NOMO-1 treated with dmso at 0.1 percent for 144 hours (cell line): ENCODE measurements at regions not wholly inside any gene's neighbourhood (a gene's known extent, or its start where the extent isn't known, plus 50 kb on each side); places are given as distances from the start of the nearest gene placed in this dataset.

ENCODE experiments used
- DNase-seq: peaks from one replicate; lab custom pipeline; 2025; ENCODE audit not compliant: unreplicated experiment; lab: John Stamatoyannopoulos, UW

- no peak for DNase-seq
Observed at GRCh38 chr6:98514796-98515195, 319.6 kb upstream of the POU3F2 start.

GRCh38 chr6:98516206-98516605, 318.2 kb upstream of the POU3F2 start:
- no peak for DNase-seq

GRCh38 chr6:98516866-98517265, 317.5 kb upstream of the POU3F2 start:
- DNase-seq: no peak

- DNase-seq: no peak
Observed at GRCh38 chr6:98525860-98526259, 308.5 kb upstream of the POU3F2 start.

GRCh38 chr6:98526465-98526864, 307.9 kb upstream of the POU3F2 start:
- DNase-seq: no peak

GRCh38 chr6:98529364-98529763, 305.0 kb upstream of the POU3F2 start:
- DNase-seq: no peak

GRCh38 chr6:98530732-98531131, 303.6 kb upstream of the POU3F2 start:
- DNase-seq: no peak

GRCh38 chr6:98532004-98532403, 302.4 kb upstream of the POU3F2 start:
- DNase-seq: no peak

GRCh38 chr6:98539741-98540140, 294.6 kb upstream of the POU3F2 start:
- DNase-seq: no peak

- no peak for DNase-seq
Observed at GRCh38 chr6:98546376-98546775, 288.0 kb upstream of the POU3F2 start.

- DNase-seq: no peak
Observed at GRCh38 chr6:98547151-98547550, 287.2 kb upstream of the POU3F2 start.

GRCh38 chr6:98547634-98548033, 286.7 kb upstream of the POU3F2 start:
- no peak for DNase-seq

GRCh38 chr6:98548301-98548700, 286.1 kb upstream of the POU3F2 start:
- no peak for DNase-seq

GRCh38 chr6:98560418-98560817, 274.0 kb upstream of the POU3F2 start:
- no peak for DNase-seq

- DNase-seq: no peak
Observed at GRCh38 chr6:98560841-98561240, 273.5 kb upstream of the POU3F2 start.

GRCh38 chr6:98566126-98566525, 268.2 kb upstream of the POU3F2 start:
- no peak for DNase-seq

- no peak for DNase-seq
Observed at GRCh38 chr6:98572579-98572978, 261.8 kb upstream of the POU3F2 start.

- no peak for DNase-seq
Observed at GRCh38 chr6:98574984-98575383, 259.4 kb upstream of the POU3F2 start.

GRCh38 chr6:98576791-98577190, 257.6 kb upstream of the POU3F2 start:
- DNase-seq: no peak

GRCh38 chr6:98578016-98578415, 256.4 kb upstream of the POU3F2 start:
- DNase-seq: no peak

- no peak for DNase-seq
Observed at GRCh38 chr6:98579079-98579478, 255.3 kb upstream of the POU3F2 start.

- DNase-seq: no peak
Observed at GRCh38 chr6:98579941-98580340, 254.4 kb upstream of the POU3F2 start.

GRCh38 chr6:98581705-98582104, 252.7 kb upstream of the POU3F2 start:
- DNase-seq: no peak

- DNase-seq: no peak
Observed at GRCh38 chr6:98583506-98583905, 250.9 kb upstream of the POU3F2 start.
